ENCODE measurements at regions not wholly inside any gene's neighbourhood (a gene's known extent, or its start where the extent isn't known, plus 50 kb on each side); places are given as distances from the start of the nearest gene placed in this dataset.
"Not testable (repeated sequence)": the region's sequence is repeated elsewhere in the genome, so short reads cannot be mapped to it uniquely, and the experiment has no call there.

DNA sequence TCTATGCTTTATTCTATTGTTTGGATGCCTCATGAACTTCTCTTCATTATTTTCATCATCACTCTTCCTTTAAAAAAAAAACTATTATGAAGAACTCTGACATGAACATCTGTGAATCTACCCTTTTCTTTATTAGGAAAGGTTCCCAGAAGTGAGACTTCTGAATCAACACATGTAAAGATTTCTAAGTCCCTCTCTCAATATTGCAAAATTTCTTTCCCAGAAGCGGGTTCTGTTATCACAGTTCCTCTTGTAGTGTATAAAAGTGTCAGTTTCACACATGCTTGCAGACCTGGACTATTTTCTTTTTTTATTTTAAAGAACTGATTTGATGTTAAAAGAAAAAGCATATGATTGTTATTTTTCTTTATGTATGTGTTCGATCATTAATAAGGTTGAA lies 330.8 kb upstream of the KLF3 start:
- Histone ChIP-seq H3K79me1 (ENCODE audit: low read length) (no peaks in the 10 kb centered on the region), H3K23ac (ENCODE audit: low read length) (no peak overlapping the region), H2BK15ac (replicated peaks; ENCODE audit: low read depth) (no peak overlapping the region), H3K4me1 (ENCODE audit: control insufficient read depth, low read depth, low read length) (peaks cover 4% of the 10 kb centered on the region), H3K36me3 (ENCODE audit: control insufficient read depth, insufficient read depth, low read length) (no peaks in the 10 kb centered on the region), H4K5ac (ENCODE audit: low read length) (no peak overlapping the region), H3K27ac (ENCODE audit: low read depth, low read length) (no peak overlapping the region), H2AK5ac (ENCODE audit: low read length) (no peak overlapping the region), H4K8ac (ENCODE audit: low read depth, low read length) (no peak overlapping the region), H3K4me3 (ENCODE audit: low read length) (no peak overlapping the region), H2BK120ac (ENCODE audit: low read depth, low read length) (no peak overlapping the region), H3K56ac (ENCODE audit: low read length) (no peak overlapping the region), H3K4me2 (ENCODE audit: low read length) (no peak overlapping the region), H3K18ac (ENCODE audit: low read length) (no peak overlapping the region), H3K4ac (ENCODE audit: low read depth, low read length) (no peak overlapping the region), H3K79me2 (ENCODE audit: control insufficient read depth, insufficient read depth, low read length) (no peaks in the 10 kb centered on the region), H3K27me3 (ENCODE audit: insufficient read depth, low read length, poor library complexity) (no peaks in the 10 kb centered on the region), H2BK5ac (ENCODE audit: low read length) (no peak overlapping the region), H3K9ac (ENCODE audit: low read length) (no peak overlapping the region)
- DNase-seq = no peak
- no CpG with 5 or more reads among the region's 2 CpGs for WGBS (ENCODE audit: extremely low coverage, insufficient coverage, low lambda C conversion rate)

DNA sequence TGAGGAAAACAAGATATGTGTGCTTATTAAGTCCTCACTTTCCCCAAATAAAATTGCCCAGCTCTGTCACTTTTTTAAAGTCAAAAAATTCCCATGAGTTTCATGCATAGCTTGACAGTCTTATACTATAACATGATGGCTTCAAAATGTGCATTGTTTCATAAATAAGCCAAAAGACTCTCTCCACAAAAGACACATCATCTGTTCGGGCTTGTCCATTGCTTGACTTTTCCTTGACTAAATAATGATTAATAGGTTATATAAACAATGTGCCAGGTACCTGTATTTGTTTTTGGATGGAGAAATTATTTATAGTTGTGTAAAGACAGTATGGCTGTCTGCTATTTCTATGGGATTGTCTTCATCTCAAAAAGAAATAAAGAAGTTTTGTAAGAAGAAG lies 329.2 kb upstream of the KLF3 start:
- Histone ChIP-seq H3K79me1 (ENCODE audit: low read length) (no peaks in the 10 kb centered on the region), H2BK120ac (ENCODE audit: low read depth, low read length) (no peak overlapping the region), H3K18ac (ENCODE audit: low read length) (no peak overlapping the region), H3K27ac (ENCODE audit: low read depth, low read length) (no peak overlapping the region), H2BK15ac (replicated peaks; ENCODE audit: low read depth) (no peak overlapping the region), H3K23ac (ENCODE audit: low read length) (no peak overlapping the region), H4K8ac (ENCODE audit: low read depth, low read length) (no peak overlapping the region), H3K36me3 (ENCODE audit: control insufficient read depth, insufficient read depth, low read length) (no peaks in the 10 kb centered on the region), H3K4me2 (ENCODE audit: low read length) (no peak overlapping the region), H3K4ac (ENCODE audit: low read depth, low read length) (no peak overlapping the region), H3K9ac (ENCODE audit: low read length) (no peak overlapping the region), H3K4me1 (ENCODE audit: control insufficient read depth, low read depth, low read length) (peaks cover 2% of the 10 kb centered on the region), H3K27me3 (ENCODE audit: insufficient read depth, low read length, poor library complexity) (no peaks in the 10 kb centered on the region), H2BK5ac (ENCODE audit: low read length) (no peak overlapping the region), H3K4me3 (ENCODE audit: low read length) (no peak overlapping the region), H3K79me2 (ENCODE audit: control insufficient read depth, insufficient read depth, low read length) (no peaks in the 10 kb centered on the region), H4K5ac (ENCODE audit: low read length) (no peak overlapping the region), H2AK5ac (ENCODE audit: low read length) (no peak overlapping the region), H3K56ac (ENCODE audit: low read length) (no peak overlapping the region)
- WGBS (ENCODE audit: extremely low coverage, insufficient coverage, low lambda C conversion rate) = no CpG with 5 or more reads among the region's 1 CpG
- no peak for DNase-seq

DNA sequence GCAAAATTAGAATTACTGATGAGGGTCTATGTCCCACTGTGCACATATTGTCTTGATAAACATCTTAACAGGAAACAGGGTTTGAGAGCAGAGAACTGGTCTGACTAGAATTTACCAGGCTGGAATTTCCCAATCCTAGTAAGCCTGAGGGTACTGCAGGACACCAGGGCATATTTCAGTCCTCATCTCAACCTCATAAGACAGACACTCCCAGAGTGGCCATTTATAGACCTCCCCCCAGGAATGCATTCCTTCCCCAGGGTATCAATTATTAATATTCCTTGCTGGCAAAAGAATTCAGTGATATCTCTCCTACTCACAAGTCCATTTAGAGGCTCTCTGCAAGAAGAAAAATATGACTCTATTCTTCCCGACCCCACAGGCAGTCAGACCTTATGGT lies 325.1 kb upstream of the KLF3 start:
- not testable (repeated sequence) for H3K9ac ChIP-seq (ENCODE audit: low read length); H3K18ac ChIP-seq (ENCODE audit: low read length); H3K4me1 ChIP-seq (ENCODE audit: control insufficient read depth, low read depth, low read length); H3K4me2 ChIP-seq (ENCODE audit: low read length); H2BK5ac ChIP-seq (ENCODE audit: low read length); H2AK5ac ChIP-seq (ENCODE audit: low read length); H4K5ac ChIP-seq (ENCODE audit: low read length); H3K27ac ChIP-seq (ENCODE audit: low read depth, low read length); H3K23ac ChIP-seq (ENCODE audit: low read length); H2BK120ac ChIP-seq (ENCODE audit: low read depth, low read length); H4K8ac ChIP-seq (ENCODE audit: low read depth, low read length); H3K4me3 ChIP-seq (ENCODE audit: low read length); H3K56ac ChIP-seq (ENCODE audit: low read length); H3K79me2 ChIP-seq (ENCODE audit: control insufficient read depth, insufficient read depth, low read length); H3K79me1 ChIP-seq (ENCODE audit: low read length); DNase-seq; H2BK15ac ChIP-seq (replicated peaks; ENCODE audit: low read depth); H3K36me3 ChIP-seq (ENCODE audit: control insufficient read depth, insufficient read depth, low read length); H3K4ac ChIP-seq (ENCODE audit: low read depth, low read length); H3K27me3 ChIP-seq (ENCODE audit: insufficient read depth, low read length, poor library complexity)
- no CpG with 5 or more reads among the region's 1 CpG for WGBS (ENCODE audit: extremely low coverage, insufficient coverage, low lambda C conversion rate)

DNA sequence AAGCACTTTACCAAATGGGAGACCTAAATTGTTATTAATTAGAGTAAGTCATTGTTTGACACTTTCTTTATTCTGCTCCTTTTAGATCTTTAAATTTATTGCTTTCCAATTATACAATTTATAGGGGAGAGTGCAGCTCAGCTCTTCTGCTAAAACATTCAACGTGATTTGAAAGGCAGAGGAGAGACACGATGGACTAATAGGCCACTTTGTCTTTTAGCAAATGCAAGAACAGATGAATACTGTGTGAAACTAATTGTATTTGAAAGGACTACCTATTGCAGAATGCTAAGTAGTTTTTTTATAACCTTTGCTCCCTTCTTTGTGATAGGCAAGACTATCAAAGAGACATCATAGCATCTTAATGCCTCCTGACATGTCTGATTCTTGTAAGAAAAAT lies 320.4 kb upstream of the KLF3 start:
- no peak overlapping the region for H3K27ac ChIP-seq (ENCODE audit: low read depth, low read length)

DNA sequence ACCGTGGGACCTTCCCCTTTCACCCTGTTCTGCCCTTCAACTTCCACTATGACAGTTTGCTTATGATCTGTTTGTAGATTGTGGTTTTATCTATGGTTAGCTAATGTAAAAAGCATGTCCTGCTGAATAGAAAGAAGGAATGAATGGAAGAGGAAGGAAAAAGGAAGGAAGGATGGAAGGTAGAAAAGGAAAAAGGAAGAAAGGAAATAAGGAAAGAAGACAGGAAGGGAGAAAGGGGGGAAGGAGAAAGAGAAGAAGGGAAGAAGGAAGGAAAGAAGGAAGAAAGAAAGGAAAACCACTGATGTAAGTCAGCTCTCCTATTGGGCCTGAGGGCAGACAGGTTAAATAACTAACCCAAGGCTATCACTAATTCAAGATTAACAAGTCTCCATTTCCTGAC lies 319.1 kb upstream of the KLF3 start:
- no peak overlapping the region for H3K23ac ChIP-seq (ENCODE audit: low read length)
- no CpG with 5 or more reads among the region's 1 CpG for WGBS (ENCODE audit: extremely low coverage, insufficient coverage, low lambda C conversion rate)
- no peak overlapping the region for H2BK15ac ChIP-seq (replicated peaks; ENCODE audit: low read depth)
- H2BK5ac ChIP-seq (ENCODE audit: low read length) = no peak overlapping the region
- H4K8ac ChIP-seq (ENCODE audit: low read depth, low read length) = no peak overlapping the region
- H3K27ac ChIP-seq (ENCODE audit: low read depth, low read length) = no peak overlapping the region
- no peaks in the 10 kb centered on the region for H3K4me1 ChIP-seq (ENCODE audit: control insufficient read depth, low read depth, low read length)
- H2AK5ac ChIP-seq (ENCODE audit: low read length) = no peak overlapping the region
- no peak overlapping the region for H3K4ac ChIP-seq (ENCODE audit: low read depth, low read length)
- no peak overlapping the region for H3K18ac ChIP-seq (ENCODE audit: low read length)
- H3K79me1 ChIP-seq (ENCODE audit: low read length) = no peaks in the 10 kb centered on the region
- H3K36me3 ChIP-seq (ENCODE audit: control insufficient read depth, insufficient read depth, low read length) = no peaks in the 10 kb centered on the region
- DNase-seq = no peak
- H3K9ac ChIP-seq (ENCODE audit: low read length) = no peak overlapping the region
- no peak overlapping the region for H3K4me3 ChIP-seq (ENCODE audit: low read length)
- H2BK120ac ChIP-seq (ENCODE audit: low read depth, low read length) = no peak overlapping the region
- no peak overlapping the region for H3K4me2 ChIP-seq (ENCODE audit: low read length)
- no peaks in the 10 kb centered on the region for H3K79me2 ChIP-seq (ENCODE audit: control insufficient read depth, insufficient read depth, low read length)
- no peak overlapping the region for H4K5ac ChIP-seq (ENCODE audit: low read length)
- no peak overlapping the region for H3K56ac ChIP-seq (ENCODE audit: low read length)
- no peaks in the 10 kb centered on the region for H3K27me3 ChIP-seq (ENCODE audit: insufficient read depth, low read length, poor library complexity)

More for the DNA sequence above, 320.4 kb upstream of the KLF3 start:
- Histone ChIP-seq H3K23ac (ENCODE audit: low read length) (no peak overlapping the region), H3K4ac (ENCODE audit: low read depth, low read length) (no peak overlapping the region), H3K4me3 (ENCODE audit: low read length) (no peak overlapping the region), H3K79me2 (ENCODE audit: control insufficient read depth, insufficient read depth, low read length) (no peaks in the 10 kb centered on the region), H4K8ac (ENCODE audit: low read depth, low read length) (no peak overlapping the region), H3K27me3 (ENCODE audit: insufficient read depth, low read length, poor library complexity) (no peaks in the 10 kb centered on the region), H3K4me2 (ENCODE audit: low read length) (no peak overlapping the region), H3K56ac (ENCODE audit: low read length) (no peak overlapping the region), H3K79me1 (ENCODE audit: low read length) (no peaks in the 10 kb centered on the region), H3K18ac (ENCODE audit: low read length) (no peak overlapping the region), H2BK5ac (ENCODE audit: low read length) (no peak overlapping the region), H3K36me3 (ENCODE audit: control insufficient read depth, insufficient read depth, low read length) (no peaks in the 10 kb centered on the region), H3K9ac (ENCODE audit: low read length) (no peak overlapping the region), H2BK120ac (ENCODE audit: low read depth, low read length) (no peak overlapping the region), H2AK5ac (ENCODE audit: low read length) (no peak overlapping the region), H2BK15ac (replicated peaks; ENCODE audit: low read depth) (no peak overlapping the region), H3K4me1 (ENCODE audit: control insufficient read depth, low read depth, low read length) (no peaks in the 10 kb centered on the region), H4K5ac (ENCODE audit: low read length) (no peak overlapping the region)
- no CpG with 5 or more reads among the region's 2 CpGs for WGBS (ENCODE audit: extremely low coverage, insufficient coverage, low lambda C conversion rate)
- no peak for DNase-seq

DNA sequence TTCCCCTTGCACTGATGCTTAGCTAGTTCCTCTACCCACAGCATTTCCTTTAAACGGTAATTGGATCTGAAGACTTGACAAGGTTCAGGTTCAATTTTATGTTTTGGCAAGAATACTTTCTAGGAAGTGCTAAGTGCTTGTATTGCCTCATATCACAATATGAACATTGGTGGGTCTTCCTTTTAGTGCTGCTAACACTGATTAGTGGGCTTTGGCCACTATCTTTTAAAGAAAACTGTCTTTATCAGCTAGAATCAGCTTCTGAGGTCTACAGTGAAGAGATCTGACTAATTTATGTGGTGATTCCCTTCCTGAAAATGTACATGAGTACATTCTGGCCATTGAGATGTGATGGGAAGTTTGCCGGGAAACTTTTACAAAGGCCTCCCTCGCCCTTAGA lies 316.7 kb upstream of the KLF3 start:
- H2BK15ac ChIP-seq (replicated peaks; ENCODE audit: low read depth) = no peak overlapping the region
- H3K27ac ChIP-seq (ENCODE audit: low read depth, low read length) = no peak overlapping the region
- no peak overlapping the region for H4K8ac ChIP-seq (ENCODE audit: low read depth, low read length)
- no peak for DNase-seq
- H3K36me3 ChIP-seq (ENCODE audit: control insufficient read depth, insufficient read depth, low read length) = no peaks in the 10 kb centered on the region
- H3K18ac ChIP-seq (ENCODE audit: low read length) = no peak overlapping the region
- H3K4me2 ChIP-seq (ENCODE audit: low read length) = no peak overlapping the region
- WGBS (ENCODE audit: extremely low coverage, insufficient coverage, low lambda C conversion rate) = no CpG with 5 or more reads among the region's 3 CpGs
- H3K4me3 ChIP-seq (ENCODE audit: low read length) = no peak overlapping the region
- no peak overlapping the region for H4K5ac ChIP-seq (ENCODE audit: low read length)
- no peaks in the 10 kb centered on the region for H3K79me2 ChIP-seq (ENCODE audit: control insufficient read depth, insufficient read depth, low read length)
- no peaks in the 10 kb centered on the region for H3K79me1 ChIP-seq (ENCODE audit: low read length)
- H3K9ac ChIP-seq (ENCODE audit: low read length) = no peak overlapping the region
- H3K56ac ChIP-seq (ENCODE audit: low read length) = no peak overlapping the region
- H3K4ac ChIP-seq (ENCODE audit: low read depth, low read length) = no peak overlapping the region
- no peak overlapping the region for H3K23ac ChIP-seq (ENCODE audit: low read length)
- H3K4me1 ChIP-seq (ENCODE audit: control insufficient read depth, low read depth, low read length) = no peaks in the 10 kb centered on the region
- H2AK5ac ChIP-seq (ENCODE audit: low read length) = no peak overlapping the region
- H2BK5ac ChIP-seq (ENCODE audit: low read length) = no peak overlapping the region
- no peak overlapping the region for H2BK120ac ChIP-seq (ENCODE audit: low read depth, low read length)
- no peaks in the 10 kb centered on the region for H3K27me3 ChIP-seq (ENCODE audit: insufficient read depth, low read length, poor library complexity)
